HepG2 (cell line): ENCODE measurements at regions not wholly inside any gene's neighbourhood (a gene's known extent, or its start where the extent isn't known, plus 50 kb on each side); places are given as distances from the start of the nearest gene placed in this dataset.

Source experiments
- ATAC-seq: fragments of 200-7000 bp; cut with Tn5 transposase; 3 replicates; pipeline ENCODE4 v1.9.1; 2020; ENCODE audit warnings: mild to moderate bottlenecking, moderate library complexity
- BruUV-seq: library from RNA; stranded (reverse); fragments of 400-500 nt; replicated peaks from 2 replicates; lab custom pipeline; 2021; lab: Mats Ljungman, UMichigan
- CTCF ChIA-PET: fragments of 300-600 bp; formaldehyde crosslinking; extraction: SDS; loops from one replicate; lab custom pipeline; 2021; ENCODE audit warnings: low total read pairs, inconsistent platforms, low intra/inter-chr PET ratio; lab: Yijun Ruan, JAX
- POLR2A ChIA-PET: fragments of 350-600 bp; sonication (Branson Sonifier 250); formaldehyde crosslinking; loops from one replicate; lab custom pipeline; 2020; ENCODE audit warnings: antibody characterized with exemption, inconsistent platforms; lab: Yijun Ruan, JAX
- DNase-seq: peaks from one replicate; pipeline ENCODE4 v3.0.0-alpha.2; 2015; ENCODE audit warnings: low spot score
- FAIRE-seq: peaks from 3 replicates; lab custom pipeline; 2011; peaks lifted over from hg19 to GRCh38; lab: Jason Lieb, UNC
- H2AFZ ChIP-seq: one replicate; pipeline ENCODE4 v1.6.1; 2011; ENCODE audit warnings: low read length, inconsistent platforms
- H3K27ac ChIP-seq: fragments of 300-600 bp; 3 replicates; pipeline ENCODE4 v1.8.0; 2011; ENCODE audit warnings: mixed run types, mild to moderate bottlenecking, mixed read lengths, low read length, inconsistent platforms; ENCODE audit not compliant: insufficient read depth; ENCODE audit errors: extremely low read length
- H3K27me3 ChIP-seq, 2 experiments: fragments of 200-600 bp in 1 of 2; 2 replicates in 1 of 2; 3 replicates in 1 of 2; pipeline versions ENCODE4 v1.6.0 to v1.8.0; 2011; ENCODE audit warnings: low read length in 2 of 2, mild to moderate bottlenecking in 2 of 2, moderate library complexity in 2 of 2, inconsistent platforms in 1 of 2; ENCODE audit not compliant: insufficient read depth in 2 of 2, control insufficient read depth in 1 of 2
- H3K36me3 ChIP-seq, 2 experiments: fragments of 200-600 bp in 1 of 2; replicated peaks in 1 of 2; 2 replicates in 1 of 2; 3 replicates in 1 of 2; pipeline versions ENCODE4 v1.5.1 to v1.8.0; 2011; ENCODE audit warnings: low read length in 2 of 2, inconsistent platforms in 1 of 2; ENCODE audit not compliant: insufficient read depth in 2 of 2, control insufficient read depth in 1 of 2
- H3K4me1 ChIP-seq: 2 replicates; pipeline ENCODE4 v1.5.1; 2012; ENCODE audit warnings: low read length, inconsistent platforms; ENCODE audit not compliant: insufficient read depth
- H3K4me2 ChIP-seq: 2 replicates; pipeline ENCODE4 v1.6.0; 2011; ENCODE audit warnings: low read depth, low read length, inconsistent platforms
- H3K4me3 ChIP-seq, 3 experiments: fragments of 200-600 bp in 1 of 3; sonication (generic), shearing (Covaris generic) in 1 of 3; replicated peaks in 1 of 3; 2 replicates each; pipeline ENCODE4 v1.5.1; 2011 to 2016; ENCODE audit warnings: low read length in 3 of 3, inconsistent platforms in 2 of 3, low read depth in 2 of 3, mild to moderate bottlenecking in 2 of 3, control low read depth in 1 of 3, mixed read lengths in 1 of 3; ENCODE audit not compliant: insufficient read depth in 1 of 3
- H3K79me2 ChIP-seq: one replicate; pipeline ENCODE4 v1.6.1; 2011; ENCODE audit warnings: low read length, inconsistent platforms; ENCODE audit not compliant: insufficient read depth
- H3K9ac ChIP-seq: 2 replicates; pipeline ENCODE4 v1.6.0; 2011; ENCODE audit warnings: mild to moderate bottlenecking, low read depth, low read length, inconsistent platforms; ENCODE audit not compliant: insufficient read depth
- H3K9me3 ChIP-seq: 2 replicates; pipeline ENCODE4 v1.5.1; 2012; ENCODE audit warnings: mild to moderate bottlenecking, low read length
- H4K20me1 ChIP-seq: 2 replicates; pipeline ENCODE4 v1.6.0; 2011; ENCODE audit warnings: inconsistent platforms, mild to moderate bottlenecking, low read length, moderate library complexity; ENCODE audit not compliant: insufficient read depth
- DMAP1 ChIP-seq: IDR thresholded peaks from 2 replicates; pipeline ENCODE4 v1.6.1; 2016
- EED ChIP-seq: sonication (generic); formaldehyde crosslinking; IDR thresholded peaks from 2 replicates; pipeline ENCODE4 v1.5.0; 2020; ENCODE audit warnings: mild to moderate bottlenecking, missing genetic modification reagents
- GMEB1 ChIP-seq: sonication (generic); formaldehyde crosslinking; IDR thresholded peaks from 2 replicates; pipeline ENCODE4 v1.5.1; 2020; ENCODE audit warnings: missing genetic modification reagents, mild to moderate bottlenecking, borderline replicate concordance
- JUNB ChIP-seq: sonication (generic); formaldehyde crosslinking; IDR thresholded peaks from 2 replicates; pipeline ENCODE4 v1.8.0; 2022; ENCODE audit warnings: missing genetic modification reagents, mild to moderate bottlenecking, borderline replicate concordance
- KDM5A ChIP-seq: fragments of 200-600 bp; sonication (generic); IDR thresholded peaks from 2 replicates; pipeline ENCODE4 v1.7.0; 2018; ENCODE audit warnings: antibody characterized with exemption, mild to moderate bottlenecking, low read length, borderline replicate concordance
- NAIF1 ChIP-seq: sonication (generic); formaldehyde crosslinking; IDR thresholded peaks from 2 replicates; pipeline ENCODE4 v1.5.0; 2020; ENCODE audit warnings: mild to moderate bottlenecking, missing genetic modification reagents, borderline replicate concordance
- RFXAP ChIP-seq: sonication (generic); formaldehyde crosslinking; IDR thresholded peaks from 2 replicates; pipeline ENCODE4 v1.4.0; 2020; ENCODE audit warnings: missing genetic modification reagents, borderline replicate concordance
- SOX6 ChIP-seq, 2 experiments: fragments of 450-650 bp in 1 of 2; sonication (generic) in 1 of 2; formaldehyde crosslinking in 1 of 2; IDR thresholded peaks; 2 replicates each; pipeline versions ENCODE4 v1.4.0 to v1.6.1; 2017 to 2020; ENCODE audit warnings: antibody characterized with exemption in 1 of 2, mild to moderate bottlenecking in 1 of 2, missing genetic modification reagents in 1 of 2
- ZGPAT ChIP-seq: IDR thresholded peaks from 2 replicates; pipeline ENCODE4 v1.6.1; 2016; ENCODE audit warnings: mild to moderate bottlenecking
- ZNF546 ChIP-seq: sonication (generic); formaldehyde crosslinking; conservative IDR thresholded peaks from 2 replicates; pipeline ENCODE4 v1.8.1; 2023; ENCODE audit warnings: mild to moderate bottlenecking, missing genetic modification reagents
- ZNF550 ChIP-seq: sonication (generic); formaldehyde crosslinking; IDR thresholded peaks from 2 replicates; pipeline ENCODE4 v1.4.0; 2020; ENCODE audit warnings: mild to moderate bottlenecking, missing genetic modification reagents, borderline replicate concordance
- ZNF850 ChIP-seq: sonication (generic); formaldehyde crosslinking; conservative IDR thresholded peaks from 2 replicates; pipeline ENCODE4 v1.9.0; 2021; ENCODE audit warnings: mild to moderate bottlenecking, missing genetic modification reagents
- WGBS: methylation state at CpG from one replicate; pipeline ENCODE4 v1.1.6; 2017; ENCODE audit warnings: low lambda C conversion rate; 5-methylcytosine and 5-hydroxymethylcytosine counted together
- in situ Hi-C: cut with HindIII; loops from 2 replicates; pipeline ENCODE4 v1.10.0; 2017; ENCODE audit warnings: low pct_unique_long_range_greater_than_20kb; ENCODE audit not compliant: extremely low pct_ligation_motif_present
- intact Hi-C: fragments of 100-400 bp; cut with micrococcal nuclease; formaldehyde crosslinking; loops from one replicate; pipeline ENCODE4 v1.10.0; 2022; ENCODE audit not compliant: unreplicated experiment
- TF ChIP-seq, protein P1 (sequence below): sonication (generic); formaldehyde crosslinking; IDR thresholded peaks from 2 replicates; pipeline ENCODE4 v1.4.0; 2020; ENCODE audit warnings: mild to moderate bottlenecking, missing genetic modification reagents, borderline replicate concordance

DNA sequence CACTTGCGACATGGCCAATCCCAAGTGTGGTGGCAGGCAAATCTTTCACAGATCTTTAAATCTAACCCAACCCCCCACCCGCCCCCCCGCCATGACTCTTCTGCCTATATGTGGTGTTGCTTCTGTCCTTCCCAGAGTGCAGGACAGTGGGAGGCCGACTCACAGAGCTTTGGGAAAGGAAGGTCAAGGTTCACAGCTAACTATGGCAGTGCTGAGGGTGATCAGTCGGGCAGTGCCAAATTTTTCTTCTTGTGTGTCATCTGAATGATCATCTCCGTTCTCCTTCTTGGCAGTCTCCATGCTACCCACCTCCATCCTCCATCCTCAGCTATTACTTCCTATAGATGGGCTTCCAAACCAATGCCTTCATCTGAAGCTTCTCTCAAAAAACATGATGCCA lies 129.0 kb upstream of the NFIB start:
- no peaks in the 10 kb centered on the region for H3K36me3 ChIP-seq
- no peaks in the 10 kb centered on the region for H3K4me1 ChIP-seq
- H4K20me1 ChIP-seq: no peaks in the 10 kb centered on the region
- BruUV-seq: no TSS peak
- no peaks in the 10 kb centered on the region for H3K79me2 ChIP-seq
- FAIRE-seq (no peak), ATAC-seq (no peak), DNase-seq (no peak)
- no peak for TF ChIP-seq GMEB1 (CRISPR knock-in tag)
- TF ChIP-seq SOX6 (IDR thresholded peaks at IDR 0.05): no peak
- TF ChIP-seq SOX6 (CRISPR knock-in tag; IDR thresholded peaks at IDR 0.05): no peak
- no peak for TF ChIP-seq ZNF550 (CRISPR knock-in tag)
- TF ChIP-seq EED (CRISPR knock-in tag): no peak
- TF ChIP-seq ZGPAT: no peak
- no peak for TF ChIP-seq KDM5A
- TF ChIP-seq NAIF1 (CRISPR knock-in tag): no peak
- TF ChIP-seq ZNF546: no peak
- TF ChIP-seq RFXAP: no peak
- TF ChIP-seq, protein P1, sequence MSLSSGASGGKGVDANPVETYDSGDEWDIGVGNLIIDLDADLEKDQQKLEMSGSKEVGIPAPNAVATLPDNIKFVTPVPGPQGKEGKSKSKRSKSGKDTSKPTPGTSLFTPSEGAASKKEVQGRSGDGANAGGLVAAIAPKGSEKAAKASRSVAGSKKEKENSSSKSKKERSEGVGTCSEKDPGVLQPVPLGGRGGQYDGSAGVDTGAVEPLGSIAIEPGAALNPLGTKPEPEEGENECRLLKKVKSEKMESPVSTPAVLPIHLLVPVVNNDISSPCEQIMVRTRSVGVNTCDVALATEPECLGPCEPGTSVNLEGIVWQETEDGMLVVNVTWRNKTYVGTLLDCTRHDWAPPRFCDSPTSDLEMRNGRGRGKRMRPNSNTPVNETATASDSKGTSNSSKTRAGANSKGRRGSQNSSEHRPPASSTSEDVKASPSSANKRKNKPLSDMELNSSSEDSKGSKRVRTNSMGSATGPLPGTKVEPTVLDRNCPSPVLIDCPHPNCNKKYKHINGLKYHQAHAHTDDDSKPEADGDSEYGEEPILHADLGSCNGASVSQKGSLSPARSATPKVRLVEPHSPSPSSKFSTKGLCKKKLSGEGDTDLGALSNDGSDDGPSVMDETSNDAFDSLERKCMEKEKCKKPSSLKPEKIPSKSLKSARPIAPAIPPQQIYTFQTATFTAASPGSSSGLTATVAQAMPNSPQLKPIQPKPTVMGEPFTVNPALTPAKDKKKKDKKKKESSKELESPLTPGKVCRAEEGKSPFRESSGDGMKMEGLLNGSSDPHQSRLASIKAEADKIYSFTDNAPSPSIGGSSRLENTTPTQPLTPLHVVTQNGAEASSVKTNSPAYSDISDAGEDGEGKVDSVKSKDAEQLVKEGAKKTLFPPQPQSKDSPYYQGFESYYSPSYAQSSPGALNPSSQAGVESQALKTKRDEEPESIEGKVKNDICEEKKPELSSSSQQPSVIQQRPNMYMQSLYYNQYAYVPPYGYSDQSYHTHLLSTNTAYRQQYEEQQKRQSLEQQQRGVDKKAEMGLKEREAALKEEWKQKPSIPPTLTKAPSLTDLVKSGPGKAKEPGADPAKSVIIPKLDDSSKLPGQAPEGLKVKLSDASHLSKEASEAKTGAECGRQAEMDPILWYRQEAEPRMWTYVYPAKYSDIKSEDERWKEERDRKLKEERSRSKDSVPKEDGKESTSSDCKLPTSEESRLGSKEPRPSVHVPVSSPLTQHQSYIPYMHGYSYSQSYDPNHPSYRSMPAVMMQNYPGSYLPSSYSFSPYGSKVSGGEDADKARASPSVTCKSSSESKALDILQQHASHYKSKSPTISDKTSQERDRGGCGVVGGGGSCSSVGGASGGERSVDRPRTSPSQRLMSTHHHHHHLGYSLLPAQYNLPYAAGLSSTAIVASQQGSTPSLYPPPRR: no peak
- no peak for TF ChIP-seq JUNB (CRISPR knock-in tag)
- TF ChIP-seq DMAP1 (CRISPR knock-in tag): no peak
- TF ChIP-seq ZNF850 (CRISPR knock-in tag): no peak
- in situ Hi-C loops: no loop called here
- intact Hi-C loops: loop anchor here (1.0 to 2.0 kb wide), 2 partner anchors 210 to 218 kb away; no protein-coding TSS in a partner anchor
- H3K27ac ChIP-seq: no peak overlapping the region
- H3K9ac ChIP-seq: no peak overlapping the region
- H3K27me3 ChIP-seq: peaks cover 0 to 11% of the 10 kb centered on the region in 2 experiments; a peak in 1 of 5 replicates
- no peak overlapping the region for H3K4me3 ChIP-seq
- ChIA-PET POLR2A (no interaction called here), CTCF (interaction anchor here (1.2 to 1.5 kb wide), 2 partner anchors 219 to 326 kb away, joined by 3 to 5 read pairs; no protein-coding TSS in a partner anchor)
- 33% methylated on average over 6 of the region's 6 CpGs for WGBS
- no peaks in the 10 kb centered on the region for H3K9me3 ChIP-seq
- no peak overlapping the region for H2AFZ ChIP-seq
- no peak overlapping the region for H3K4me2 ChIP-seq
